Astrocyte (in vitro differentiated cells and primary cell): ENCODE measurements at regions not wholly inside any gene's neighbourhood (a gene's known extent, or its start where the extent isn't known, plus 50 kb on each side); places are given as distances from the start of the nearest gene placed in this dataset.

Experiments used
- CTCF ChIP-seq: IDR thresholded peaks from 2 replicates; pipeline ENCODE4 v1.5.1; 2011; ENCODE audit warnings: low read depth, mild to moderate bottlenecking, inconsistent platforms, low read length, moderate library complexity; ENCODE audit not compliant: insufficient read depth
- EZH2 ChIP-seq: IDR thresholded peaks from 2 replicates; pipeline ENCODE4 v1.6.1; 2012; ENCODE audit warnings: mild to moderate bottlenecking, low read length, inconsistent platforms; ENCODE audit not compliant: insufficient read depth

- TF ChIP-seq CTCF = no peak
- TF ChIP-seq EZH2 = no peak
Observed at GRCh38 chr16:73887911-73888310, 408.7 kb upstream of the PSMD7 start.
